ENCODE measurements at regions not wholly inside any gene's neighbourhood (a gene's known extent, or its start where the extent isn't known, plus 50 kb on each side); places are given as distances from the start of the nearest gene placed in this dataset.

- no peak for DNase-seq
Observed at GRCh38 chr17:33352526-33352925, 59.4 kb upstream of the ASIC2 start.

GRCh38 chr17:33356266-33356665 is 63.2 kb upstream of the ASIC2 start:
- DNase-seq = no peak

GRCh38 chr17:33363475-33363874 is 70.4 kb upstream of the ASIC2 start:
- no peak for DNase-seq

- no peak for DNase-seq
Observed at GRCh38 chr17:33366960-33367359, 73.9 kb upstream of the ASIC2 start.

GRCh38 chr17:33369149-33369548 is 76.1 kb upstream of the ASIC2 start:
- no peak for DNase-seq

- no peak for DNase-seq
Observed at GRCh38 chr17:33369876-33370275, 76.8 kb upstream of the ASIC2 start.

GRCh38 chr17:33370401-33370800 is 77.3 kb upstream of the ASIC2 start:
- no peak for DNase-seq

GRCh38 chr17:33371377-33371776 is 78.3 kb upstream of the ASIC2 start:
- DNase-seq = no peak

GRCh38 chr17:33373273-33373672 is 80.2 kb upstream of the ASIC2 start:
- DNase-seq = no peak

- DNase-seq = no peak
Observed at GRCh38 chr17:33375103-33375502, 82.0 kb upstream of the ASIC2 start.

GRCh38 chr17:33375783-33376182 is 82.7 kb upstream of the ASIC2 start:
- DNase-seq = no peak

- DNase-seq = no peak
Observed at GRCh38 chr17:33377837-33378595, 84.9 kb upstream of the ASIC2 start.

GRCh38 chr17:33381201-33381600 is 88.1 kb upstream of the ASIC2 start:
- no peak for DNase-seq

- DNase-seq = no peak
Observed at GRCh38 chr17:33383488-33384023, 90.5 kb upstream of the ASIC2 start.

- DNase-seq = no peak
Observed at GRCh38 chr17:33385133-33385532, 92.0 kb upstream of the ASIC2 start.

- no peak for DNase-seq
Observed at GRCh38 chr17:33385713-33386112, 92.6 kb upstream of the ASIC2 start.

GRCh38 chr17:33387406-33387805 is 94.3 kb upstream of the ASIC2 start:
- DNase-seq = no peak

- DNase-seq = no peak
Observed at GRCh38 chr17:33389504-33390135, 96.5 kb upstream of the ASIC2 start.

GRCh38 chr17:33390479-33391176 is 97.5 kb upstream of the ASIC2 start:
- no peak for DNase-seq

GRCh38 chr17:33396818-33397217 is 103.7 kb upstream of the ASIC2 start:
- DNase-seq = no peak

- no peak for DNase-seq
Observed at GRCh38 chr17:33398386-33398785, 105.3 kb upstream of the ASIC2 start.

- no peak for DNase-seq
Observed at GRCh38 chr17:33401249-33401648, 108.2 kb upstream of the ASIC2 start.

- no peak for DNase-seq
Observed at GRCh38 chr17:33403194-33403593, 110.1 kb upstream of the ASIC2 start.

Measured in activated effector memory CD4-positive, alpha-beta T cell treated with anti-CD3 and anti-CD28 coated beads, Interleukin-2, amount 50 U/mL, for 16 hours (primary cell).